ENCODE measurements at regions not wholly inside any gene's neighbourhood (a gene's known extent, or its start where the extent isn't known, plus 50 kb on each side); places are given as distances from the start of the nearest gene placed in this dataset.

DNA sequence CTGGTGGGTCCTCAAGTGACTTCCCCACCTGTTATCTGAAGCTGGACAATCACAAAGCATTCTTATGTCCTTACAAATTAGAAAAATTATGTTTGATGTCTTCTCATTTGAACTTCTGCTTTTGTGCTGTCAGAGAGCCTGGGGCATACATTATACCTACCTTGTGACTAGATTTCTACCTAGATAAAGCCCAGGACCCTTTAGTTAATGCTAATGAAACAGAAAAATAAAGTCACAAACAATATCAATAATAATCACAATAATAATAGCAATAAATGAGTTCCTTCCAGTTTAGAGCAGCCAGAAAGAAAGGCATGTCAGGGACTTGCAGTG, 456.4 kb downstream of the SETBP1 start:
- peaks cover 78% of the 10 kb centered on the region for H3K27me3 ChIP-seq (ENCODE audit: insufficient read depth, low read depth, severe bottlenecking)
- no peaks in the 10 kb centered on the region for H3K36me3 ChIP-seq
- no peak overlapping the region for H3K27ac ChIP-seq
- no peak for DNase-seq
- TF ChIP-seq, protein P1, sequence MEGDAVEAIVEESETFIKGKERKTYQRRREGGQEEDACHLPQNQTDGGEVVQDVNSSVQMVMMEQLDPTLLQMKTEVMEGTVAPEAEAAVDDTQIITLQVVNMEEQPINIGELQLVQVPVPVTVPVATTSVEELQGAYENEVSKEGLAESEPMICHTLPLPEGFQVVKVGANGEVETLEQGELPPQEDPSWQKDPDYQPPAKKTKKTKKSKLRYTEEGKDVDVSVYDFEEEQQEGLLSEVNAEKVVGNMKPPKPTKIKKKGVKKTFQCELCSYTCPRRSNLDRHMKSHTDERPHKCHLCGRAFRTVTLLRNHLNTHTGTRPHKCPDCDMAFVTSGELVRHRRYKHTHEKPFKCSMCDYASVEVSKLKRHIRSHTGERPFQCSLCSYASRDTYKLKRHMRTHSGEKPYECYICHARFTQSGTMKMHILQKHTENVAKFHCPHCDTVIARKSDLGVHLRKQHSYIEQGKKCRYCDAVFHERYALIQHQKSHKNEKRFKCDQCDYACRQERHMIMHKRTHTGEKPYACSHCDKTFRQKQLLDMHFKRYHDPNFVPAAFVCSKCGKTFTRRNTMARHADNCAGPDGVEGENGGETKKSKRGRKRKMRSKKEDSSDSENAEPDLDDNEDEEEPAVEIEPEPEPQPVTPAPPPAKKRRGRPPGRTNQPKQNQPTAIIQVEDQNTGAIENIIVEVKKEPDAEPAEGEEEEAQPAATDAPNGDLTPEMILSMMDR (IDR thresholded peaks at IDR 0.05; ENCODE audit: low read depth, low read length), result no peak
- no peak overlapping the region for H3K4me3 ChIP-seq (ENCODE audit: low read depth, low read length)
- no peaks in the 10 kb centered on the region for H3K9me3 ChIP-seq (ENCODE audit: severe bottlenecking)

DNA sequence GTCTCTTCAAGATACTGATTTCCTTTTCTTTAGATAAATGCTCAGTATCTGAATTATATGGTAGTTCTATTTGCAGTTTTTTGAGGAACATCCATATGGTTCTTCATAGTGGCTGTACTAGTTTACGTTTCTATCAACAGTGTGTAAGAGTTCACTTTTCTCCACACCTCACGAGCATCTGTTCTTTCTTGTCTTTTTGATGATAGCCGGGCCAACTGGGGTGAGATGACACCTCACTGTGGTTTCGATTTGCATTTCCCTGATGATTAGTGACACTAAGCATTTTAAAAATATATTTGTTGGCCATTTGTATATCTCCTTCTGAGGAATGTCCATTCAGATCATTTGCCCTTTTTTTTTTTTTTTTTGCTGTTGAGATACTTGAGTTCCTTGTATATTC, 458.8 kb downstream of the SETBP1 start:
- no peak for DNase-seq
- no peak overlapping the region for H3K4me3 ChIP-seq (ENCODE audit: low read depth, low read length)
- TF ChIP-seq, protein P1 (IDR thresholded peaks at IDR 0.05; ENCODE audit: low read depth, low read length), result no peak
- H3K27me3 ChIP-seq (ENCODE audit: insufficient read depth, low read depth, severe bottlenecking), result peaks cover 75% of the 10 kb centered on the region
- no peak overlapping the region for H3K27ac ChIP-seq
- H3K36me3 ChIP-seq, result no peaks in the 10 kb centered on the region
- H3K9me3 ChIP-seq (ENCODE audit: severe bottlenecking), result no peaks in the 10 kb centered on the region

DNA sequence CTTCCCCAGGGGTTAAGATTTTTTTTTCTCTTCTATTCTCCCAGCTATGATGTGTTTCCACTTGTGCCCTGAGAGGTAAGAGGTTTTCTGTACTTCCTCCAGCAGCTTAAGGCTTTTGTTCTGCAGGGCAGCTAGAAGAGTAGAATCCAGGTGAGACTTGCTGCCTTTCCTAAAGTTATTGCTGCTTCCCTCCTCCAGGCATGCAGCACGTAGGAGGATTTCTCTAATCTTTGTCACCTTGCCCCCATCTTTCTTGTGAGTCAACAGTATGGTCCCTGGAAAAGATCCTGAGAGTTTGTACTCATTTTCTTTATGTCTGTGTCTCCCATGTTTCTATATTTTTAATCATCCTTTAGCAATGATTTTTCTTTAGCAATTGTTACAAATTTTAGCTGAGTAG, 462.2 kb downstream of the SETBP1 start:
- no peak for DNase-seq
- peaks cover 60% of the 10 kb centered on the region for H3K27me3 ChIP-seq (ENCODE audit: insufficient read depth, low read depth, severe bottlenecking)
- TF ChIP-seq, protein P1 (IDR thresholded peaks at IDR 0.05; ENCODE audit: low read depth, low read length), result no peak
- no peak overlapping the region for H3K27ac ChIP-seq
- H3K36me3 ChIP-seq, result no peaks in the 10 kb centered on the region
- H3K9me3 ChIP-seq (ENCODE audit: severe bottlenecking), result no peaks in the 10 kb centered on the region
- H3K4me3 ChIP-seq (ENCODE audit: low read depth, low read length), result no peak overlapping the region

DNA sequence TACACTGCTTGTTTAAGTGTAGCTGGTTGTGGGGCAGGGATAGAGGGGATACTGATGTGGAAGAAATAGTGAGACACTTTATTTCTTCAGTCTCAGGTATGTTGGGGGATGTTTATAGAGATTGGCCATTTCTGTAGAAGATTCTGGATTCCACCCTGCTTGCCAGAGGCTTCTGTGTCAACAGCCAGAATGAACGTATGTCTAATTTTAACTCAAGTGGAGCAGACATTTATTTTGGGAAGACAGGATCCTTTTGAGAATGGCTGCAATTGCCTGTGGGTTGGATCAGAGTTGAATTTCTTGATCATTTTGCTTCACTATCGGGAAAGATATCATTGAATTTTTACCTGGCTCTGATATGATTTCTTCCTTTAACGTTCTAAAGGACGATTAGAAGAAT, 465.6 kb upstream of the SLC14A2 start:
- TF ChIP-seq, protein P1 (IDR thresholded peaks at IDR 0.05; ENCODE audit: low read depth, low read length), result no peak
- H3K27ac ChIP-seq, result no peak overlapping the region

DNA sequence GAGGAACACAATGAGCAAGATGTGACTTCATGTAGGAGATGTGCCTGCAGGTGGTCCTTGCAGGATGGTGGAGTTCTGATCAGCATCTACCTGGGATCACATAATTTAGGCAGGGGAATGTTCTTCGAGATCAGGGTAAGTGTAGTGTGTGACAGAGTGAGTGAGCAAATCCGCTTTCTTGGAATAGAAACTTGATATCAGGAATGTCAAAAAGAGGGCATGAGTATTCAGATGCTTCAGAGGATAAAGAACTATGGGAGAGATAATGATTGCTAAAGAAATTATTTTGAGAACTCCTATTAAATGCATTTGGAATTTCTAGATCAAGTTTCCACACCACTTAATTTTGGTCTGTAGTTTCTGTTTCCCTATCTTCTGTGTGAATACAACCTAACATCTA, 463.6 kb upstream of the SLC14A2 start:
- DNase-seq, result no peak
- Histone ChIP-seq H3K9me3 (ENCODE audit: severe bottlenecking) (no peaks in the 10 kb centered on the region), H3K36me3 (no peaks in the 10 kb centered on the region), H3K4me3 (ENCODE audit: low read depth, low read length) (no peak overlapping the region), H3K27me3 (ENCODE audit: insufficient read depth, low read depth, severe bottlenecking) (peaks cover 80% of the 10 kb centered on the region), H3K27ac (no peak overlapping the region)
- TF ChIP-seq, protein P1 (IDR thresholded peaks at IDR 0.05; ENCODE audit: low read depth, low read length), result no peak

More for the DNA sequence above, 465.6 kb upstream of the SLC14A2 start:
- Histone ChIP-seq H3K27me3 (ENCODE audit: insufficient read depth, low read depth, severe bottlenecking) (peaks cover 66% of the 10 kb centered on the region), H3K9me3 (ENCODE audit: severe bottlenecking) (no peaks in the 10 kb centered on the region), H3K4me3 (ENCODE audit: low read depth, low read length) (no peak overlapping the region), H3K36me3 (no peaks in the 10 kb centered on the region)
- DNase-seq, result no peak

DNA sequence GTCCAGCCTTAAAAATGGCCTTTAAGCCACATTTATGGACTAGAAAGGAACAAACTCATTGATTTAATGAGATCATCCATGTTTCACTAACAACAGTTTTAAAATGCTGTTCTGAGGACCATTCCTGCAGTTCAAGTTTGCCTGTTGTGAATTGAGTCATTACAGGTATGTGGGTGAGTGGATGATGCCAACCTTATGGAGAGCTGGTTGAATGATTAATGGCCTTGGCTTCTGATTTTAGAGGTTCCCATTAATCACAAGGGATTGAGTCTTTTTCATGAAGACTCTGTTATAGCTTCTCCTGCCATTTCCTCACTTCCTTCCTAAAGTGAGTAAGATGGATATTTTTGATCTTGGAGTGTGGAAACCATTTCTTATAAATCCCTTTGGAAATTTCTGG, 459.8 kb upstream of the SLC14A2 start:
- TF ChIP-seq, protein P1 (IDR thresholded peaks at IDR 0.05; ENCODE audit: low read depth, low read length), result no peak
- Histone ChIP-seq H3K36me3 (no peaks in the 10 kb centered on the region), H3K4me3 (ENCODE audit: low read depth, low read length) (no peak overlapping the region), H3K27ac (no peak overlapping the region), H3K9me3 (ENCODE audit: severe bottlenecking) (no peaks in the 10 kb centered on the region), H3K27me3 (ENCODE audit: insufficient read depth, low read depth, severe bottlenecking) (peaks cover 93% of the 10 kb centered on the region)
- DNase-seq, result no peak

All from WERI-Rb-1 (cell line).